Activated T-helper 17 cell treated with anti-CD3 and anti-CD28 coated beads, Interleukin-2, amount 50 U/mL, for 72 hours (primary cell): ENCODE measurements at regions not wholly inside any gene's neighbourhood (a gene's known extent, or its start where the extent isn't known, plus 50 kb on each side); places are given as distances from the start of the nearest gene placed in this dataset.
"Not testable (repeated sequence)": the region's sequence is repeated elsewhere in the genome, so short reads cannot be mapped to it uniquely, and the experiment has no call there.

Source experiments
- ATAC-seq: fragments of 150-1000 bp; cut with Tn5 transposase; replicated peaks from 2 replicates; pipeline ENCODE4 v1.10.0; 2021; ENCODE audit warnings: mild to moderate bottlenecking, moderate library complexity
- H3K27ac Mint-ChIP-seq: one replicate; pipeline ENCODE4 v1.8.0; 2022; ENCODE audit warnings: mixed read lengths
- H3K27me3 Mint-ChIP-seq: one replicate; pipeline ENCODE4 v1.8.0; 2022; ENCODE audit warnings: mixed read lengths
- H3K36me3 Mint-ChIP-seq: one replicate; pipeline ENCODE4 v1.8.0; 2022; ENCODE audit warnings: low read depth, mild to moderate bottlenecking, mixed read lengths
- H3K4me1 Mint-ChIP-seq: one replicate; pipeline ENCODE4 v1.8.0; 2022; ENCODE audit warnings: mixed read lengths
- H3K4me3 Mint-ChIP-seq: one replicate; pipeline ENCODE4 v1.8.0; 2022; ENCODE audit warnings: mild to moderate bottlenecking, mixed read lengths
- H3K9me3 Mint-ChIP-seq: one replicate; pipeline ENCODE4 v1.8.0; 2022; ENCODE audit warnings: mixed read lengths

- ATAC-seq = no peak
- Mint-ChIP-seq H3K4me3 (no peak overlapping the region), H3K4me1 (peaks cover 3% of the 10 kb centered on the region), H3K36me3 (no peaks in the 10 kb centered on the region), H3K27ac (no peak overlapping the region), H3K27me3 (peaks cover 3% of the 10 kb centered on the region), H3K9me3 (no peaks in the 10 kb centered on the region)
These were observed 101.6 kb downstream of the BRMS1L start for GRCh38 chr14:35927727-35928126.

GRCh38 chr14:35925319-35925718 is 99.2 kb downstream of the BRMS1L start:
- ATAC-seq = no peak
- H3K4me1 Mint-ChIP-seq = no peaks in the 10 kb centered on the region
- no peaks in the 10 kb centered on the region for H3K9me3 Mint-ChIP-seq
- no peak overlapping the region for H3K27ac Mint-ChIP-seq
- H3K4me3 Mint-ChIP-seq = no peak overlapping the region
- H3K36me3 Mint-ChIP-seq = no peaks in the 10 kb centered on the region
- peaks cover 3% of the 10 kb centered on the region for H3K27me3 Mint-ChIP-seq

GRCh38 chr14:35922590-35922989 is 96.5 kb downstream of the BRMS1L start:
- ATAC-seq, H3K27me3 Mint-ChIP-seq, H3K9me3 Mint-ChIP-seq, H3K4me1 Mint-ChIP-seq, H3K27ac Mint-ChIP-seq, H3K4me3 Mint-ChIP-seq, H3K36me3 Mint-ChIP-seq: not testable (repeated sequence)

DNA sequence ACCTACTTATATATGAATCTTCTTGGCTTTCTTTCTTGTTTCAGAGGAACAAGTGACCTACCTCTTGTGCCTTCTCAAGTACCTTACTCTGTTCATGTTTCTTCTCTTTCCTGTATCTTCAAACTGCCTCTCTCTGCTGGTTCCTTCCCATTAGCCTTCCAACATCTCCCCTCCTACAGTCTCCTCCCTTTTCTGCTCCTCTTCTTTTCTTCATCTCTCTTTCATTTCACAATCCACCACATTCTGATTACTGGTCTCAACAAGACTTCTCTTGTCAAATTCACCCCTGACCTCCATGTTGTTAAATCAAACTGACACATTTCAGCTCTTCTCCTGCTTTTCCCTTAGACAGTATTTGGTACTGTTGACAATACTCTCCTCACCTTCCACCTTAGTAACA is 95.6 kb downstream of the BRMS1L start:
- Mint-ChIP-seq H3K27me3 (peaks cover 3% of the 10 kb centered on the region), H3K36me3 (no peaks in the 10 kb centered on the region), H3K27ac (no peak overlapping the region), H3K4me3 (no peak overlapping the region), H3K9me3 (peaks cover 4% of the 10 kb centered on the region), H3K4me1 (no peaks in the 10 kb centered on the region)
- no peak for ATAC-seq
